Glutamatergic neuron (in vitro differentiated cells): ENCODE measurements at regions not wholly inside any gene's neighbourhood (a gene's known extent, or its start where the extent isn't known, plus 50 kb on each side); places are given as distances from the start of the nearest gene placed in this dataset.

Source experiments
- DNase-seq: peaks from one replicate; pipeline ENCODE4 v3.0.0; 2022
- H3K27ac Mint-ChIP-seq: one replicate; pipeline ENCODE4 v1.8.0; 2020; ENCODE audit warnings: mild to moderate bottlenecking, mixed read lengths, inconsistent platforms; ENCODE audit not compliant: unreplicated experiment
- H3K27me3 Mint-ChIP-seq: one replicate; pipeline ENCODE4 v1.8.0; 2020; ENCODE audit warnings: mild to moderate bottlenecking, moderate library complexity, mixed read lengths, inconsistent platforms; ENCODE audit not compliant: unreplicated experiment
- H3K36me3 Mint-ChIP-seq: one replicate; pipeline ENCODE4 v1.8.0; 2020; ENCODE audit warnings: mild to moderate bottlenecking, mixed read lengths, inconsistent platforms; ENCODE audit not compliant: unreplicated experiment
- H3K4me1 Mint-ChIP-seq: one replicate; pipeline ENCODE4 v1.8.0; 2020; ENCODE audit warnings: mild to moderate bottlenecking, low read depth, mixed read lengths, inconsistent platforms; ENCODE audit not compliant: unreplicated experiment
- H3K4me3 Mint-ChIP-seq: one replicate; pipeline ENCODE4 v1.8.0; 2020; ENCODE audit warnings: mild to moderate bottlenecking, mixed read lengths, inconsistent platforms; ENCODE audit not compliant: unreplicated experiment
- H3K9me3 Mint-ChIP-seq: one replicate; pipeline ENCODE4 v1.8.0; 2020; ENCODE audit warnings: mild to moderate bottlenecking, moderate library complexity, mixed read lengths, inconsistent platforms; ENCODE audit not compliant: unreplicated experiment
- CTCF ChIP-seq: fragments of 200-600 bp; sonication (generic); IDR thresholded peaks from one replicate; pipeline ENCODE4 v1.5.0; 2021; ENCODE audit not compliant: partially characterized antibody, unreplicated experiment

- no peak overlapping the region for H3K4me3 Mint-ChIP-seq
- H3K4me1 Mint-ChIP-seq = no peaks in the 10 kb centered on the region
- H3K27ac Mint-ChIP-seq = no peak overlapping the region
- H3K36me3 Mint-ChIP-seq = no peaks in the 10 kb centered on the region
- TF ChIP-seq CTCF = no peak
- no peaks in the 10 kb centered on the region for H3K9me3 Mint-ChIP-seq
- DNase-seq = no peak
- H3K27me3 Mint-ChIP-seq = peaks cover 2% of the 10 kb centered on the region
Measured at GRCh38 chr12:88371416-88372183, 208.7 kb downstream of the KITLG start.

- H3K4me3 Mint-ChIP-seq = no peak overlapping the region
- H3K36me3 Mint-ChIP-seq = no peaks in the 10 kb centered on the region
- no peaks in the 10 kb centered on the region for H3K27me3 Mint-ChIP-seq
- H3K27ac Mint-ChIP-seq = no peak overlapping the region
- no peak for DNase-seq
- H3K4me1 Mint-ChIP-seq = no peaks in the 10 kb centered on the region
- no peak for TF ChIP-seq CTCF
- no peaks in the 10 kb centered on the region for H3K9me3 Mint-ChIP-seq
Measured at GRCh38 chr12:88375306-88376305, 204.7 kb downstream of the KITLG start.

DNA sequence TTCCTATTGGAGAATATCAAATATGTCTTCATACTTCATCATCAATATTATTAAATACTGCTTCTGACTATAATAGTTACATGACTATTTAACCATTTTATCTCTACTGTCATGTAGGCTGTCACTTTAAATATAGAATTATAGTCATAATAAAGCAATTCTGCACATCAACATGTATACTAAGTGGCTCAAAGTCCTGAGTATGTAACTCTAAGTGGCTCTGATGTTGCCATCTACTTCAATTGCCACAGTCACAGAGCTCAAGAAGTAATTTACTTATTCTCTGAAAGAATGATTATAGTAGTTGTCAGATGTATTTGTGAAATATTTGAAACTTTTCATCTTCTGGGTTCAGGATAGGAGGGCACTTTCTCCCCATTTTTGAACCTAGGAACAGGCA, 202.3 kb downstream of the KITLG start:
- Mint-ChIP-seq H3K4me1 (no peaks in the 10 kb centered on the region), H3K27ac (no peak overlapping the region), H3K27me3 (no peaks in the 10 kb centered on the region), H3K9me3 (no peaks in the 10 kb centered on the region), H3K4me3 (no peak overlapping the region), H3K36me3 (no peaks in the 10 kb centered on the region)
- TF ChIP-seq CTCF = no peak
- no peak for DNase-seq

DNA sequence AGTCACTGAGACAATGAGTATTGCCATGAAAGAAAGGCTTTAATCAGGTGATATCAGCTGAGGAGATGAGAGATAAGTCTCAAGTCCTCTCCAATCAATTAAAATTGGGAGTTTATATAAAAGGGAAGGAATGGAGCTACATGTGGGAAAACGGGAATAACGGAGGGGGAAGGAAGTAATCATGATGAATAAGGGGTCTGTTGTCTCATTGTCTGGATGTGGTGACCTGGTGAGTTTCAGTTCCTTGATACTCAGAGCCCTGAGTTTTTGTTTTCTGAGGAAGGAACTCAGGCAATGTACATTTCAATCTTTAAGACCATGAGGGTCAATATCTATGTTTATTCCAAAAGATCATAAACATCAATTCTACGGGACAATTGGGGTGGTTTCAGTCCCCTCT, 198.8 kb downstream of the KITLG start:
- TF ChIP-seq CTCF = no peak
- Mint-ChIP-seq H3K27me3 (no peaks in the 10 kb centered on the region), H3K4me3 (no peak overlapping the region), H3K27ac (no peak overlapping the region), H3K4me1 (no peaks in the 10 kb centered on the region), H3K9me3 (no peaks in the 10 kb centered on the region), H3K36me3 (no peaks in the 10 kb centered on the region)
- DNase-seq = no peak

DNA sequence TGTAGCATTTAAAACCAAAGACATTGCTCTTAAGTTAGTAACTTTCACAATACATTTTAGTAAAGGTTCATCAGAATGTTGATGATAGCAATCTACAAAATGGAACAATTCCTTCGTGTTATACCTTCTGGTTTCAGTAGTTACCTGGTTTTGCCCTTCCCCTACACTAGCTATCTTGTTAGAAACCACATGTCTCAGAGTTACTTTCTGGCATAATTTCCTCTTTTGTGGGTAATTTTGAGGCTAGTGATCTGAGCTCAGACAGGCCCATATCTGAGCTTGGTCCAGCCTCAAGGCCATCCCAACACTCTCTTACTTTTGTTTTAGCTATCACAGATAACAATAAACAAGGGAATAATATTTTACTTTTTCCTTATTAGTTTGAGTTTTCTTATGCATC, 196.9 kb downstream of the KITLG start:
- no peaks in the 10 kb centered on the region for H3K36me3 Mint-ChIP-seq
- no peaks in the 10 kb centered on the region for H3K9me3 Mint-ChIP-seq
- H3K4me3 Mint-ChIP-seq = no peak overlapping the region

More for the DNA sequence above, 196.9 kb downstream of the KITLG start:
- no peak for TF ChIP-seq CTCF
- Mint-ChIP-seq H3K4me1 (no peaks in the 10 kb centered on the region), H3K27me3 (no peaks in the 10 kb centered on the region), H3K27ac (no peak overlapping the region)
- no peak for DNase-seq
